ENCODE measurements at regions not wholly inside any gene's neighbourhood (a gene's known extent, or its start where the extent isn't known, plus 50 kb on each side); places are given as distances from the start of the nearest gene placed in this dataset.

- CTCF ChIA-PET: no interaction called here
- POLR2A ChIA-PET: no interaction called here
- H3K27me3 Mint-ChIP-seq: no peaks in the 10 kb centered on the region
- no peaks in the 10 kb centered on the region for H3K4me1 Mint-ChIP-seq
- DNase-seq: no peak
- H3K9me3 Mint-ChIP-seq: peaks cover 13% of the 10 kb centered on the region
- no peak overlapping the region for H3K27ac Mint-ChIP-seq
- no peaks in the 10 kb centered on the region for H3K36me3 Mint-ChIP-seq (ENCODE audit: low read depth)
- no peak overlapping the region for H3K4me3 Mint-ChIP-seq
These were observed 878.1 kb downstream of the SI start for GRCh38 chr3:164200053-164200823.

- H3K4me3 Mint-ChIP-seq: no peak overlapping the region
- no peaks in the 10 kb centered on the region for H3K27me3 Mint-ChIP-seq
- no peak for DNase-seq
- ChIA-PET POLR2A (no interaction called here), CTCF (no interaction called here)
- no peak overlapping the region for H3K27ac Mint-ChIP-seq
- H3K9me3 Mint-ChIP-seq: peaks cover 10% of the 10 kb centered on the region
- H3K4me1 Mint-ChIP-seq: no peaks in the 10 kb centered on the region
- no peaks in the 10 kb centered on the region for H3K36me3 Mint-ChIP-seq (ENCODE audit: low read depth)
These were observed 881.8 kb downstream of the SI start for GRCh38 chr3:164196477-164196876.

- no peak for DNase-seq
- no peak overlapping the region for H3K4me3 Mint-ChIP-seq
- H3K4me1 Mint-ChIP-seq: no peaks in the 10 kb centered on the region
- no peak overlapping the region for H3K27ac Mint-ChIP-seq
- no peaks in the 10 kb centered on the region for H3K27me3 Mint-ChIP-seq
- CTCF ChIA-PET: no interaction called here
- POLR2A ChIA-PET: no interaction called here
- peaks cover 10% of the 10 kb centered on the region for H3K9me3 Mint-ChIP-seq
- no peaks in the 10 kb centered on the region for H3K36me3 Mint-ChIP-seq (ENCODE audit: low read depth)
These were observed 883.5 kb downstream of the SI start for GRCh38 chr3:164194842-164195241.

GRCh38 chr3:164192974-164193373 is 885.3 kb downstream of the SI start:
- Mint-ChIP-seq H3K4me3 (no peak overlapping the region), H3K9me3 (peaks cover 10% of the 10 kb centered on the region), H3K4me1 (no peaks in the 10 kb centered on the region), H3K27ac (no peak overlapping the region), H3K36me3 (ENCODE audit: low read depth) (no peaks in the 10 kb centered on the region), H3K27me3 (no peaks in the 10 kb centered on the region)
- ChIA-PET POLR2A (no interaction called here), CTCF (no interaction called here)
- no peak for DNase-seq

GRCh38 chr3:164190566-164190965 is 887.7 kb downstream of the SI start:
- H3K9me3 Mint-ChIP-seq: peaks cover 5% of the 10 kb centered on the region
- H3K4me1 Mint-ChIP-seq: no peaks in the 10 kb centered on the region
- no peak overlapping the region for H3K4me3 Mint-ChIP-seq
- no peak overlapping the region for H3K27ac Mint-ChIP-seq
- ChIA-PET POLR2A (no interaction called here), CTCF (no interaction called here)
- H3K27me3 Mint-ChIP-seq: no peaks in the 10 kb centered on the region
- DNase-seq: no peak
- H3K36me3 Mint-ChIP-seq (ENCODE audit: low read depth): no peaks in the 10 kb centered on the region

GRCh38 chr3:164186095-164186494 is 892.2 kb downstream of the SI start:
- DNase-seq: no peak
- Mint-ChIP-seq H3K4me1 (no peaks in the 10 kb centered on the region), H3K9me3 (peaks cover 17% of the 10 kb centered on the region), H3K27me3 (no peaks in the 10 kb centered on the region), H3K27ac (no peak overlapping the region), H3K4me3 (no peak overlapping the region), H3K36me3 (ENCODE audit: low read depth) (no peaks in the 10 kb centered on the region)
- ChIA-PET CTCF (no interaction called here), POLR2A (no interaction called here)

- ChIA-PET POLR2A (no interaction called here), CTCF (no interaction called here)
- H3K4me1 Mint-ChIP-seq: no peaks in the 10 kb centered on the region
- peaks cover 15% of the 10 kb centered on the region for H3K9me3 Mint-ChIP-seq
- H3K27ac Mint-ChIP-seq: no peak overlapping the region
- no peaks in the 10 kb centered on the region for H3K36me3 Mint-ChIP-seq (ENCODE audit: low read depth)
- no peak for DNase-seq
- H3K27me3 Mint-ChIP-seq: no peaks in the 10 kb centered on the region
- no peak overlapping the region for H3K4me3 Mint-ChIP-seq
These were observed 899.1 kb downstream of the SI start for GRCh38 chr3:164179110-164179774.

- ChIA-PET POLR2A (no interaction called here), CTCF (no interaction called here)
- H3K36me3 Mint-ChIP-seq (ENCODE audit: low read depth): no peaks in the 10 kb centered on the region
- H3K27ac Mint-ChIP-seq: no peak overlapping the region
- H3K4me3 Mint-ChIP-seq: no peak overlapping the region
- H3K9me3 Mint-ChIP-seq: peaks cover 5% of the 10 kb centered on the region
- no peak for DNase-seq
- H3K4me1 Mint-ChIP-seq: no peaks in the 10 kb centered on the region
- H3K27me3 Mint-ChIP-seq: no peaks in the 10 kb centered on the region
These were observed 904.2 kb downstream of the SI start for GRCh38 chr3:164174059-164174458.

- Mint-ChIP-seq H3K27me3 (no peaks in the 10 kb centered on the region), H3K36me3 (ENCODE audit: low read depth) (no peaks in the 10 kb centered on the region), H3K4me3 (no peak overlapping the region), H3K27ac (no peak overlapping the region), H3K4me1 (no peaks in the 10 kb centered on the region), H3K9me3 (peaks cover 19% of the 10 kb centered on the region)
- POLR2A ChIA-PET: no interaction called here
- CTCF ChIA-PET: no interaction called here
- no peak for DNase-seq
These were observed 922.9 kb downstream of the SI start for GRCh38 chr3:164155400-164155799.

GRCh38 chr3:164144824-164145223 is 933.5 kb downstream of the SI start:
- ChIA-PET POLR2A (no interaction called here), CTCF (no interaction called here)
- H3K4me3 Mint-ChIP-seq: no peak overlapping the region
- no peak for DNase-seq
- peaks cover 26% of the 10 kb centered on the region for H3K9me3 Mint-ChIP-seq
- H3K27ac Mint-ChIP-seq: no peak overlapping the region
- no peaks in the 10 kb centered on the region for H3K4me1 Mint-ChIP-seq
- H3K27me3 Mint-ChIP-seq: no peaks in the 10 kb centered on the region
- H3K36me3 Mint-ChIP-seq (ENCODE audit: low read depth): no peaks in the 10 kb centered on the region

- Mint-ChIP-seq H3K27me3 (no peaks in the 10 kb centered on the region), H3K36me3 (ENCODE audit: low read depth) (no peaks in the 10 kb centered on the region), H3K9me3 (peaks cover 8% of the 10 kb centered on the region), H3K4me1 (no peaks in the 10 kb centered on the region), H3K4me3 (no peak overlapping the region), H3K27ac (no peak overlapping the region)
- no peak for DNase-seq
- POLR2A ChIA-PET: no interaction called here
- CTCF ChIA-PET: no interaction called here
These were observed 945.4 kb downstream of the SI start for GRCh38 chr3:164132878-164133277.

GRCh38 chr3:164113371-164114332 is 964.6 kb downstream of the SI start:
- CTCF ChIA-PET: no interaction called here
- Mint-ChIP-seq H3K27me3 (no peaks in the 10 kb centered on the region), H3K4me1 (no peaks in the 10 kb centered on the region), H3K9me3 (peaks cover 10% of the 10 kb centered on the region), H3K4me3 (no peak overlapping the region), H3K27ac (no peak overlapping the region), H3K36me3 (ENCODE audit: low read depth) (no peaks in the 10 kb centered on the region)
- POLR2A ChIA-PET: no interaction called here
- no peak for DNase-seq

- CTCF ChIA-PET: no interaction called here
These were observed 981.9 kb downstream of the SI start for GRCh38 chr3:164096352-164096751.

More at GRCh38 chr3:164096352-164096751, 981.9 kb downstream of the SI start:
- no peak for DNase-seq
- Mint-ChIP-seq H3K27me3 (no peaks in the 10 kb centered on the region), H3K36me3 (ENCODE audit: low read depth) (no peaks in the 10 kb centered on the region), H3K4me3 (no peak overlapping the region), H3K9me3 (peaks cover 6% of the 10 kb centered on the region), H3K27ac (no peak overlapping the region), H3K4me1 (no peaks in the 10 kb centered on the region)
- POLR2A ChIA-PET: no interaction called here
